Activated T-helper 17 cell treated with anti-CD3 and anti-CD28 coated beads, Interleukin-2, amount 50 U/mL, for 72 hours (primary cell): ENCODE measurements at regions not wholly inside any gene's neighbourhood (a gene's known extent, or its start where the extent isn't known, plus 50 kb on each side); places are given as distances from the start of the nearest gene placed in this dataset.

ENCODE experiments used
- ATAC-seq: fragments of 150-1000 bp; cut with Tn5 transposase; replicated peaks from 2 replicates; pipeline ENCODE4 v1.10.0; 2021; ENCODE audit warnings: mild to moderate bottlenecking, moderate library complexity
- H3K27ac Mint-ChIP-seq: one replicate; pipeline ENCODE4 v1.8.0; 2022; ENCODE audit warnings: mixed read lengths
- H3K27me3 Mint-ChIP-seq: one replicate; pipeline ENCODE4 v1.8.0; 2022; ENCODE audit warnings: mixed read lengths
- H3K36me3 Mint-ChIP-seq: one replicate; pipeline ENCODE4 v1.8.0; 2022; ENCODE audit warnings: low read depth, mild to moderate bottlenecking, mixed read lengths
- H3K4me1 Mint-ChIP-seq: one replicate; pipeline ENCODE4 v1.8.0; 2022; ENCODE audit warnings: mixed read lengths
- H3K4me3 Mint-ChIP-seq: one replicate; pipeline ENCODE4 v1.8.0; 2022; ENCODE audit warnings: mild to moderate bottlenecking, mixed read lengths
- H3K9me3 Mint-ChIP-seq: one replicate; pipeline ENCODE4 v1.8.0; 2022; ENCODE audit warnings: mixed read lengths

- Mint-ChIP-seq H3K4me1 (no peaks in the 10 kb centered on the region), H3K4me3 (no peak overlapping the region), H3K36me3 (no peaks in the 10 kb centered on the region), H3K27ac (no peak overlapping the region), H3K9me3 (peaks cover 16% of the 10 kb centered on the region), H3K27me3 (peaks cover 3% of the 10 kb centered on the region)
- no peak for ATAC-seq
Measured at GRCh38 chr5:174159327-174160114, 114.0 kb downstream of the NSG2 start.

GRCh38 chr5:174165406-174165805 lies 119.9 kb downstream of the NSG2 start:
- peaks cover 7% of the 10 kb centered on the region for H3K9me3 Mint-ChIP-seq
- no peaks in the 10 kb centered on the region for H3K36me3 Mint-ChIP-seq
- no peak overlapping the region for H3K27ac Mint-ChIP-seq
- no peak overlapping the region for H3K4me3 Mint-ChIP-seq
- H3K27me3 Mint-ChIP-seq, result peaks cover 9% of the 10 kb centered on the region
- no peaks in the 10 kb centered on the region for H3K4me1 Mint-ChIP-seq
- ATAC-seq, result no peak

GRCh38 chr5:174166231-174167079 lies 120.9 kb downstream of the NSG2 start:
- no peak for ATAC-seq
- peaks cover 6% of the 10 kb centered on the region for H3K27me3 Mint-ChIP-seq
- H3K4me3 Mint-ChIP-seq, result no peak overlapping the region
- no peaks in the 10 kb centered on the region for H3K4me1 Mint-ChIP-seq
- H3K9me3 Mint-ChIP-seq, result peaks cover 7% of the 10 kb centered on the region
- no peak overlapping the region for H3K27ac Mint-ChIP-seq
- no peaks in the 10 kb centered on the region for H3K36me3 Mint-ChIP-seq

- peaks cover 7% of the 10 kb centered on the region for H3K9me3 Mint-ChIP-seq
- peaks cover 6% of the 10 kb centered on the region for H3K27me3 Mint-ChIP-seq
- H3K27ac Mint-ChIP-seq, result no peak overlapping the region
- ATAC-seq, result no peak
- H3K4me1 Mint-ChIP-seq, result no peaks in the 10 kb centered on the region
- H3K36me3 Mint-ChIP-seq, result no peaks in the 10 kb centered on the region
- no peak overlapping the region for H3K4me3 Mint-ChIP-seq
Measured at GRCh38 chr5:174167080-174167910, 121.8 kb downstream of the NSG2 start.

DNA sequence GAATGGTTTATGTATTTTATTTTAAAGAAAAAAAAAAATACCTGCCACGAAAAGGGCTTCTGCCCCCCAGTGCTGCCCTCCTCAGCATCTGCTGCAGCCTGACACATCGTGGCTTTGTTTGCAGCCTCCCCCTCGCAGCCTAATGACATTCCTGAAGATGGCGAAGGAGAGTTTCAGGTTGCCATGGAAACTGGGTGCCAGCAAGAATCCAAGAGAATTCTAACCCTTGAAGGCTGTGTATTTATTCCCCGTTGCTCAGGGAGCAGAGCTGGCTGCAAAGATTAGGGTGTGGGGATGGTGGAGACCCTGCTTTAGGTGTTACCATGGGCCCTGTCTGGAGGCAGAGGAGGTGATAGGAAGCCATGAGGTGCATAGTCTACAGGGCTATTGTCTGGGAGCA lies 126.6 kb downstream of the NSG2 start:
- H3K4me3 Mint-ChIP-seq, result no peak overlapping the region
- peaks cover 9% of the 10 kb centered on the region for H3K27me3 Mint-ChIP-seq
- no peak for ATAC-seq

GRCh38 chr5:174172566-174172965 lies 127.1 kb downstream of the NSG2 start:
- Mint-ChIP-seq H3K9me3 (no peaks in the 10 kb centered on the region), H3K4me1 (no peaks in the 10 kb centered on the region), H3K4me3 (no peak overlapping the region), H3K27me3 (peaks cover 9% of the 10 kb centered on the region), H3K36me3 (no peaks in the 10 kb centered on the region), H3K27ac (no peak overlapping the region)
- no peak for ATAC-seq

More for the DNA sequence above, 126.6 kb downstream of the NSG2 start:
- H3K27ac Mint-ChIP-seq, result no peak overlapping the region
- no peaks in the 10 kb centered on the region for H3K4me1 Mint-ChIP-seq
- H3K9me3 Mint-ChIP-seq, result no peaks in the 10 kb centered on the region
- H3K36me3 Mint-ChIP-seq, result no peaks in the 10 kb centered on the region

DNA sequence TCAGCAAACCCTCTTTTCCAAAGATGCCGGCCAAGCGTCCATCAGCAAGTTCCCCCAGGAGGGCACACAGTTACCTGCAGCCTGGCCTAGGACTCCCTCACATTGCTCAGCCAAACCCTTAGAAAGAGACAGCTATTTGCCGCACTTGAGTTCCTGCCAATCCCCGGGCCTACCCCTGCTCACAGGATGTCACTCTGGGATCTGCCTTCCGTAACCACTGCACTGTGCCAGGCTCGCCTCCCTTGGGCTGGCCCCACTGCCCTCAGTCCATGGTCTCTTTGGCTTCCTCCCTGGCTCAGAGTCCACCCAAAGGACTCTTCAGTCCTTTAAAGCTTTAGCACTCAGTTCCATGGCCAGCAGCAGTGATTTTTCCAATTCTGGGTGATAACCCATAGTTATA lies 128.3 kb downstream of the NSG2 start:
- Mint-ChIP-seq H3K36me3 (no peaks in the 10 kb centered on the region), H3K4me3 (no peak overlapping the region), H3K9me3 (no peaks in the 10 kb centered on the region), H3K4me1 (no peaks in the 10 kb centered on the region), H3K27me3 (peaks cover 19% of the 10 kb centered on the region), H3K27ac (no peak overlapping the region)
- ATAC-seq, result no peak

DNA sequence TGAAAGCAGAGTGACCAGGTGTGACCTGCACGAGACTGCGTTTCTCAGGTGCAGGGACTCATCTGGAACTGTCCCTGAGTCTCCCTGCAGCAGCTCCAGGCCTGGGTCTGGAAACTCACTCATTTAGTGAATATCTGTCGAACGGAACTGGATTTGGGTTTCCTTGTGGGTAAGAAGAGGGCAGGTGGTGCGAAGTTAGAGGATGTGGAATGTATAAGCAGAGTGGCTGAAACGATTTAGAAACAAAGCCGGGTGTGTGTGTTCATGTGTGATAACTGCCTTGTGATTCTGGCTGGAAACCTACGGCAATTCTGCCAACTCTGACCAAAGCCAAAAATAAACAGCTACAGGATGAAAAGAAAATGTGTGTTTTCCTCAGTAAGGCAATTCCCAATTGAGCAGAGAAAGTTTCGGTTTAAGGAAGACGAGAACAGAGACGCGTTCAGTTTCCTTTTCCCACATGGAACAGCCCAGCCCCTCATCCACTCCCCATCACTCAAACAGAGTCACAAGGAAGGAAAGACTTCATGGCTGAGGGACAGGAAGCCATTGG lies 130.3 kb downstream of the NSG2 start:
- Mint-ChIP-seq H3K36me3 (no peaks in the 10 kb centered on the region), H3K4me1 (no peaks in the 10 kb centered on the region), H3K9me3 (no peaks in the 10 kb centered on the region), H3K4me3 (no peak overlapping the region), H3K27ac (no peak overlapping the region), H3K27me3 (peaks cover 21% of the 10 kb centered on the region)
- ATAC-seq, result no peak

- Mint-ChIP-seq H3K4me3 (no peak overlapping the region), H3K27ac (no peak overlapping the region), H3K36me3 (no peaks in the 10 kb centered on the region), H3K4me1 (no peaks in the 10 kb centered on the region), H3K9me3 (no peaks in the 10 kb centered on the region), H3K27me3 (peaks cover 27% of the 10 kb centered on the region)
- no peak for ATAC-seq
Measured at GRCh38 chr5:174176511-174176910, 131.0 kb downstream of the NSG2 start.

DNA sequence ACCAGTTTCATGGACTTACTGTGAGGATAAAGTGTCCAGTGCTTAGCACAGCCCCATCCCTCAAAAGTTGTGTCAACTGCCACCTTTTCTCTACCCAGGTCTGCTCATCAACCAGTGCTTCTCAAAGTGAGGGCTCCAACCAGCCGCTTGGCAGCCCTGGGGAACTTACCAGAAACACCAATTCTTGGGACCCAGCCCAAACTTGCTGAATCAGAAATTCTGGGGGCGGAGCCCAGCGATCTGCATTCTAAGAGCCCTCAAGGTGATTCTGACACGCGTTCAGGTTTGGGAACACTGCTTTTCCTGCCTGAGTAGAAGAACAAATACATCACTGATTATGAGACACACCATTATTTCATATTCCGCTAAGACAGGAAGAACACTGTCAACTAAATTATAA lies 132.0 kb downstream of the NSG2 start:
- no peaks in the 10 kb centered on the region for H3K36me3 Mint-ChIP-seq
- H3K27ac Mint-ChIP-seq, result no peak overlapping the region
- no peaks in the 10 kb centered on the region for H3K9me3 Mint-ChIP-seq
- H3K4me1 Mint-ChIP-seq, result no peaks in the 10 kb centered on the region
- peaks cover 27% of the 10 kb centered on the region for H3K27me3 Mint-ChIP-seq
- H3K4me3 Mint-ChIP-seq, result no peak overlapping the region
- no peak for ATAC-seq

GRCh38 chr5:174177976-174178605 lies 132.6 kb downstream of the NSG2 start:
- Mint-ChIP-seq H3K27me3 (peaks cover 27% of the 10 kb centered on the region), H3K4me3 (no peak overlapping the region), H3K36me3 (no peaks in the 10 kb centered on the region), H3K9me3 (no peaks in the 10 kb centered on the region), H3K4me1 (no peaks in the 10 kb centered on the region), H3K27ac (no peak overlapping the region)
- ATAC-seq, result no peak

- no peak for ATAC-seq
- no peak overlapping the region for H3K4me3 Mint-ChIP-seq
- no peaks in the 10 kb centered on the region for H3K4me1 Mint-ChIP-seq
- H3K9me3 Mint-ChIP-seq, result no peaks in the 10 kb centered on the region
- no peak overlapping the region for H3K27ac Mint-ChIP-seq
- H3K27me3 Mint-ChIP-seq, result peaks cover 23% of the 10 kb centered on the region
- no peaks in the 10 kb centered on the region for H3K36me3 Mint-ChIP-seq
Measured at GRCh38 chr5:174180639-174181038, 135.1 kb downstream of the NSG2 start.

- Mint-ChIP-seq H3K36me3 (no peaks in the 10 kb centered on the region), H3K4me1 (no peaks in the 10 kb centered on the region), H3K27ac (no peak overlapping the region), H3K9me3 (no peaks in the 10 kb centered on the region), H3K4me3 (no peak overlapping the region), H3K27me3 (peaks cover 25% of the 10 kb centered on the region)
- no peak for ATAC-seq
Measured at GRCh38 chr5:174182111-174182510, 136.6 kb downstream of the NSG2 start.

DNA sequence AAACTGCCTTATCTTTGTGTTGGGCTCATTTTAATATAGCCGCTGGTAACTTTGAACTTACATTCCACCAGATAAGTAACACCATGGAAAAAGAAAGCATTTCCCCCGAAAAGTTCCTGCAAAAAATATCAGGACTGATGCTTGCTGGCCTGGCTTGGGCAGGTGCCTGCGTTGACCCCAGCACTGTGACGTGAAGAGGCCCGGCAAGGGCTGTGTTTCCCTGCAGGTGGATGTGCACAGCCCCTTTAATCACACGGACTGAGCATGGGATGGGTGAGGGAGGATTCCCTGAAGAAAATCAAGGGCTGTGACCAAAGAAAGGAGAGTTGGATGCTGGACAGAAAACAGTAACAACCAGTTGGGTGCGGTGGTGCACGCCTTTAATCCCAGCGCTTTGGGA lies 138.2 kb downstream of the NSG2 start:
- no peak overlapping the region for H3K4me3 Mint-ChIP-seq
- H3K36me3 Mint-ChIP-seq, result no peaks in the 10 kb centered on the region
- H3K27ac Mint-ChIP-seq, result no peak overlapping the region
- H3K27me3 Mint-ChIP-seq, result peaks cover 22% of the 10 kb centered on the region
- H3K4me1 Mint-ChIP-seq, result no peaks in the 10 kb centered on the region
- no peak for ATAC-seq
- no peaks in the 10 kb centered on the region for H3K9me3 Mint-ChIP-seq
